Nephron (organoid): ENCODE measurements at regions not wholly inside any gene's neighbourhood (a gene's known extent, or its start where the extent isn't known, plus 50 kb on each side); places are given as distances from the start of the nearest gene placed in this dataset.

ENCODE experiments used
- H3K27ac Mint-ChIP-seq, 3 experiments: 2 replicates each; pipeline ENCODE4 v1.8.0; 2020; ENCODE audit warnings: mixed read lengths in 3 of 3, mild to moderate bottlenecking in 2 of 3, moderate library complexity in 1 of 3
- H3K27me3 Mint-ChIP-seq: 2 replicates; pipeline ENCODE4 v1.8.0; 2021; ENCODE audit warnings: low read depth, mild to moderate bottlenecking, moderate library complexity, mixed read lengths
- H3K36me3 Mint-ChIP-seq: 2 replicates; pipeline ENCODE4 v1.8.0; 2020; ENCODE audit warnings: low read depth, mixed read lengths
- H3K4me1 Mint-ChIP-seq: 2 replicates; pipeline ENCODE4 v1.8.0; 2020; ENCODE audit warnings: mixed read lengths
- H3K4me3 Mint-ChIP-seq, 3 experiments: 2 replicates each; pipeline ENCODE4 v1.8.0; 2020; ENCODE audit warnings: mild to moderate bottlenecking in 3 of 3, mixed read lengths in 3 of 3, moderate library complexity in 2 of 3
- H3K9me3 Mint-ChIP-seq: 2 replicates; pipeline ENCODE4 v1.8.0; 2020; ENCODE audit warnings: mixed read lengths
- CTCF ChIP-seq, 3 experiments: fragments of 200-600 bp; sonication (generic); IDR thresholded peaks; one replicate each; pipeline ENCODE4 v1.5.0; 2021; ENCODE audit warnings: antibody characterized with exemption in 3 of 3; ENCODE audit not compliant: unreplicated experiment in 3 of 3

DNA sequence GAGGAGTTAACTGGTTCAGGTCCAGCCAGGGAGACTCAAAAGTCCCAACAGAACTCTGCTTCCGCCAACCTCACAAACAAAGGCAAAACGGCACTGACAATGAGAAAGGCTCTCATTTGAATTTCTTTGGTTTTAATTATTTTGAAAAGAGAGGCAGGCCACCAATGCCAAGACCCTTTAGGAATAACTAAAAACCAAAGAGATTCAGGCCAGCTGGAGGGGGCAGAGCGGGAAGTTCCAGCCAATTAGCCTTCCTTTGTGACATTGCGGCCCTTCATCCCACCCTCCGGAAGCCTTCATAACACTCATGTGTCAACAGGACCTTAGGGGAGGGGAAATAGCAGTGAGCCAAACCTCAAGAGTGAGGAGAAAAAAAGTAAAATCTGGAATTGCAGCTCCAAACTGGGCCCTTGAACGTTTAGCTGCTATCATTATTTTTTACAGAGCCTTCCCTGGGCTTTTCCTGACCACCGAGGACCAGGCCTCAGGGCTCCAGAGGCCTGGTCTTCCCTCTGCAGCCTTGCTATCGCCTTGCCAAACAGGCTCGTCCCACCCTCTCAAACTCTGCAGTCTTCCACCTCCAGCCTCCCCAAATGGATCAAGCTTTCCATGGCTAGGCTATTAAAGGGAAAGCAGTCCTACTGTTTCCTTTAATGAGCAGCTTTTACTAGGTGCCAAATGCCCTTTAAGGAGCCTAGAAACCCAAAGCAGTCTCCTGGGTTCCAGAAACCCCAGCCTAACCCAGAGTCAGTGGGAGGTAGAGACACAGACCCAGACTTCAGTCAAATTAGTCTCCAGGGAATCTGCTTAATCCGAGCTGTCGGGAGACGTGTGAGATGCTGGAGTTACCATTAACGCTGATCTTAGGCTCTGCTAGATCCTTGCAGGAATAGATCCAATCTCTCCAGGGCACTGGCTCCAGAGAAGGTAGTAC lies 114.2 kb downstream of the CCDC34 start:
- Mint-ChIP-seq H3K9me3 (no peaks in the 10 kb centered on the region), H3K27ac (peak overlapping the region; percentile 27 to 87 (median 65)), H3K36me3 (no peaks in the 10 kb centered on the region), H3K4me3 (no peak overlapping the region), H3K27me3 (no peaks in the 10 kb centered on the region), H3K4me1 (peaks cover 67% of the 10 kb centered on the region)
- TF ChIP-seq CTCF (IDR thresholded peaks at IDR 0.05; ENCODE audit: unreplicated experiment in 3 of 3): no peak

DNA sequence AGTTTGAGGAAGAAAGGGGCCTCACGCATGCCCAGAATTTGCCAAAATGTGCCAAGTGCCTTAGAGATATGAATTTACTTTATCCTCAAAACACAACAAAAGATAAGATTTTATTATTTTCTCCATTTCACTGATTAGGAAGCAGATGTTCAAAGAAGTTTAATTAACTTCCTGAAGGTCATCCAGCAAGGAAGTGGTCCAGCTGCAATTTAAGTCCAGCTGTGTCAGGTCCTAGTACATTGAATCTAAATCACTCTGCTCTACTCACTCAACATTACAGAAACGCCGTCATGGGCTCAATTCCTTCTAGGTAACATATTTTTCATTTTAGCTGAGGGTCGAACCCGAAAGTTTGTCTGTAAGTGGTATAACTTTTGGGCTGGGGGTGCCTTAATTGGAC lies 115.4 kb downstream of the CCDC34 start:
- Mint-ChIP-seq H3K9me3 (no peaks in the 10 kb centered on the region), H3K36me3 (no peaks in the 10 kb centered on the region), H3K27me3 (no peaks in the 10 kb centered on the region), H3K4me3 (no peak overlapping the region), H3K4me1 (peaks cover 70% of the 10 kb centered on the region), H3K27ac (peak overlapping the region; percentile 44 to 97 (median 87))
- no peak for TF ChIP-seq CTCF (IDR thresholded peaks at IDR 0.05; ENCODE audit: unreplicated experiment in 3 of 3)

GRCh38 chr11:27246925-27247324 lies 116.1 kb downstream of the CCDC34 start:
- H3K36me3 Mint-ChIP-seq: no peaks in the 10 kb centered on the region
- TF ChIP-seq CTCF (IDR thresholded peaks at IDR 0.05; ENCODE audit: unreplicated experiment in 3 of 3): no peak
- H3K4me3 Mint-ChIP-seq: no peak overlapping the region
- no peaks in the 10 kb centered on the region for H3K9me3 Mint-ChIP-seq
- H3K27ac Mint-ChIP-seq: peak overlapping the region; percentile 14 to 97 (median 87)
- H3K4me1 Mint-ChIP-seq: peaks cover 69% of the 10 kb centered on the region
- no peaks in the 10 kb centered on the region for H3K27me3 Mint-ChIP-seq

- H3K4me1 Mint-ChIP-seq: peaks cover 64% of the 10 kb centered on the region
- TF ChIP-seq CTCF (IDR thresholded peaks at IDR 0.05; ENCODE audit: unreplicated experiment in 3 of 3): no peak
- H3K4me3 Mint-ChIP-seq: no peak overlapping the region
- H3K27ac Mint-ChIP-seq: peak overlapping the region in 1 of 3 experiments; percentile 28
- no peaks in the 10 kb centered on the region for H3K27me3 Mint-ChIP-seq
- H3K36me3 Mint-ChIP-seq: no peaks in the 10 kb centered on the region
- no peaks in the 10 kb centered on the region for H3K9me3 Mint-ChIP-seq
These were observed 118.1 kb downstream of the CCDC34 start for GRCh38 chr11:27244900-27245299.

DNA sequence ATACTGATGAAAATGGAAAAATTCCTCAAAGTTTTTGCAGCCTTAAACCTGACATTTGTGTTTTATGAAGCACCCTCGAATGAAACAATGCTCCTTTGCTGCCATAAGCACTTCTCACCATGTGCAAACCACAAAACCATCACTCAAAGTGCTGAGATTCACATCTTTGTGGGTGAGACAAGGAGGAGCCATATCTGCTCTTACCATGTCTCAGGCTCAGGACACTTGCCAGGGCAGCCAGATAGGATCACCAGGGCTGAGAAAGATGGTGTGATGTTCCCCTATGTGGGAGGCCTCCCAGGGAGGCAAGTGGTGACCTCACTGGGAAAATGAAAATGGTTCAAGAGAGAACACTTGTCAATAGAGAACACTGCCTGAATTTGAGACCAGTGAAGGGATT lies 120.4 kb downstream of the CCDC34 start:
- TF ChIP-seq CTCF (IDR thresholded peaks at IDR 0.05; ENCODE audit: unreplicated experiment in 3 of 3): no peak
- Mint-ChIP-seq H3K36me3 (no peaks in the 10 kb centered on the region), H3K27ac (peak overlapping the region in 1 of 3 experiments; percentile 45), H3K4me1 (peaks cover 68% of the 10 kb centered on the region), H3K27me3 (peaks cover 4% of the 10 kb centered on the region), H3K9me3 (no peaks in the 10 kb centered on the region), H3K4me3 (no peak overlapping the region)
